Stimulated activated CD8-positive, alpha-beta memory T cell treated with anti-CD3 and anti-CD28 coated beads, Interleukin-12 subunit alpha, Interleukin-12 subunit beta, amount 100 ng/mL, for 4 hours (primary cell): ENCODE measurements at regions not wholly inside any gene's neighbourhood (a gene's known extent, or its start where the extent isn't known, plus 50 kb on each side); places are given as distances from the start of the nearest gene placed in this dataset.
"Not testable (repeated sequence)": the region's sequence is repeated elsewhere in the genome, so short reads cannot be mapped to it uniquely, and the experiment has no call there.

Experiments used
- DNase-seq: peaks from one replicate; pipeline ENCODE4 v3.0.0-alpha.2; 2020; ENCODE audit warnings: low read depth

GRCh38 chr1:193402037-193402436, 215.6 kb upstream of the B3GALT2 start:
- no peak for DNase-seq

DNA sequence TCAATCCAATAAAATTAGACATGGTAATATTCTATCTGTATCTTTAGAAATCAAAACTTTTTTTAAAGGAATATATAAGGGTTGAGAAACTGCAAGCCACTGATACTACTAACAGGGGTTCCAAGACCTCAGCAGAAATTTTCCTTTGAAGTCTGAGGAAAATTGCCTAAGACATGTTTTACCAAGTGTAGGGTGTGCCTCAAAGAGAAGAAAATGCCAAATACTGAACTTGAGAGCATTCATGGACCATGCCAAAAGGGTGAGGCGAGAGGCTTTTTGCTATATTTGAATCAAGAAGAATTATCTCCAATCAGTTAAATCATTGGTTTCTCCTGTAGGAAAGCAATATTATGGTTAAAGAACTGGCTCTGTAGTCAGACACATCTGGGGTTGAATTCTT, 207.9 kb upstream of the B3GALT2 start:
- DNase-seq, result no peak

GRCh38 chr1:193392686-193393085, 206.3 kb upstream of the B3GALT2 start:
- DNase-seq, result no peak

- no peak for DNase-seq
Observed at GRCh38 chr1:193388683-193389082, 202.3 kb upstream of the B3GALT2 start.

- DNase-seq, result no peak
Observed at GRCh38 chr1:193388165-193388564, 201.8 kb upstream of the B3GALT2 start.

DNA sequence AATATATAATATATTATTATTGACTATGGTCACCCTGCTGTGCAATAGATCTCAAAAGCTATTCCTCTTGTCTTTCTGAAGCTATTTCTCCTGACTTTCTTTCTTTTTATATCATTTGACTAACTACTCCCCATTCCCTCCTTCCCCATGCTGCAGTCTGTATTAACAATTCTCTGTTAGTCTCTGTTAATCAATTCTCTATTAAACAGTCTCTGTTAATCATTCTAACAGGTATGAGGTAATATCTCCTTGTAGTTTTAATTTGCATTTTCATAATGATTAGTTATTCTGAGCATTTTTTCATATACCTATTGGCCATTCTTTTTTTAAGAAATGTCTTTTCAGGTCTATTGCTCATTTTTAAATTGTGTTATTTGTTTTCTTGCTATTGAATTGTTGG, 201.0 kb upstream of the B3GALT2 start:
- no peak for DNase-seq

DNA sequence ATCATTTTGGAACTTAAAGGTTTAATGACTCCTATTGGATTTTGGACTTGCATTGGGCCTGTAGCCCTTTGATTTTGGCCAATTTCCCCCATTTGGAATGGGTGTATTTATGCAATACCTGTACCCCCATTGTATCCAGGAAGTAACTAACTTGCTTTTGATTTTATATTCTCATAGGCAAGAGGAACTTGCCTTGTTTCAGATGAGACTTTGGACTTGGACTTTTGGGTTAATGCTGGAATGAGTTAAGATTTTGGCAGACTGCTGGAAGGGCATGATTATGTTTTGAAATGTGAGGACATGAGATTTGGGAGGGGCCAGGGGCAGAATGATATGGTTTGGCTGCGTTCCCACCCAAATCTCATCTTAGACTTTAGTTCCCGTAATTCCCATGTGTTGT, 192.0 kb upstream of the B3GALT2 start:
- not testable (repeated sequence) for DNase-seq

GRCh38 chr1:193377472-193377871, 191.1 kb upstream of the B3GALT2 start:
- DNase-seq, result no peak

DNA sequence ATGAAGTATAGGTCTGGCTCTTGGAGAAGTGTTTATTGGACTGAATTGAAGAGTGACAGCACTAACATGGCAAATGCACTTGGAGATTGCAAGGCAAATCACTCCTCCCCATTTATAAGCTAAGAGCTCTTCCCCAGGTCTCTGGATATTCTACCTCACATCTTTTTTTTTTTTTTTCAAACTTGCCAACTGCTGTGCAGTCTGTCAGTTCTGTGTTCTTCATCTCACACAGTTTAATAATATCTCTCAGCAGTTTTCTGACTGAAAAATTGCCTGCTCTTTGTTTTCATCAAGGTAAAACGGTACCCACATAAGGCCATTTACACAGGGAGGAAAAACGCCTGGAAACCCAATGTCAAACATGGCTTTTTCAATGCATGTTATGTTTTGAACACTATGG, 186.1 kb upstream of the B3GALT2 start:
- DNase-seq, result no peak

DNA sequence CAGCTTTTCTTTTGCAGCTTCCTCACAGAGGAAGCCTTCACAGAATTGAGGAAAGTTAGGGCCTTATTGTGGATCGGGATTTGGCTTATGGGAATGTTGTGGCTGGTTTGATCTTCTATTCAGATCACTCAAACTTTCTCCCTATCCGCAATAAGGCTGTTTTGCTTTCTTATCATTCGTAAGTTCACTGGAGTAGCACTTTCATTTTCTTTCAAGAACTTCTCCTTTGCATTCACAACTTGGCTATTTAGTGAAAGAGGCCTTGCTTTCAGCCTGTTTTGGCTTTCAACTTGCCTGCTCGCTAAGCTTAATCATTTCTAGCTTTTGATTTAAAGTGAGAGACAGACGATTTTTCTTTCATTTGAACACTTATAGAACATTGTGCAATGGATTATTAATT, 181.9 kb upstream of the B3GALT2 start:
- no peak for DNase-seq

GRCh38 chr1:193367863-193368262, 181.4 kb upstream of the B3GALT2 start:
- no peak for DNase-seq

DNA sequence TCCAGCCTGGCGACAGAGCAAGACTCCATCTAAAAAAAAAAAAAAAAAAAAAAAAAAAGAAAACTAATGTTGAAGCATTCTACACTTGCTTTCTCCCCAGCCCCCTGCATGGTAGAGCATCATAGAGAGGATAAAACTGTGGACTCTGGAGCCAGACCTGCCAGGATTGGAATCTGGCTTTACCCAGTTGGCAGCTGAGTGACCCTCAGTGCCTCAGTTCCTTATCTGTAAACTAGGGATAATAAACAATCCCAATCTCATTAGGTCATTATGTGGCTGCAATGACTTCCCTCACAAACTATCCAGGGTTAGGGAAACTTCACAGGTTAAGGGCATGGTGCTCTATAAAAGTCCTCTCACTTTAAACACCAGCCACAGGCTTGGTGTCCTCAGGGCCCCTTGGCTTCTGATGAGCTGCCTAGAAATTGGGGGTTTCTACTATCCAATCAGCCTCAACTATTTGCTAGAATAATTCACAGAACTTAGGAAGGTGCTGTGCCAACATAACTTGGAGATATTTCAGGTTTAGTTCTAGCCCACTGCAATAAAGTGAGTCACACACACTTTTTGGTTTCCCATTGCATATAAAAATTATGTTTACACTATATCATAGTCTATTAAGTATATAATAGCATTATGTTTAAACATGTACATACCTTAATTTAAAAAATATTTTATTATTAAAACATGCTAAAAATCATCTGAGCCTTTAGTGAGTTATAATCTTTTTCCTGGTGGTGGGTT, 180.5 kb upstream of the B3GALT2 start:
- no peak for DNase-seq

- no peak for DNase-seq
Observed at GRCh38 chr1:193365966-193366365, 179.6 kb upstream of the B3GALT2 start.

DNA sequence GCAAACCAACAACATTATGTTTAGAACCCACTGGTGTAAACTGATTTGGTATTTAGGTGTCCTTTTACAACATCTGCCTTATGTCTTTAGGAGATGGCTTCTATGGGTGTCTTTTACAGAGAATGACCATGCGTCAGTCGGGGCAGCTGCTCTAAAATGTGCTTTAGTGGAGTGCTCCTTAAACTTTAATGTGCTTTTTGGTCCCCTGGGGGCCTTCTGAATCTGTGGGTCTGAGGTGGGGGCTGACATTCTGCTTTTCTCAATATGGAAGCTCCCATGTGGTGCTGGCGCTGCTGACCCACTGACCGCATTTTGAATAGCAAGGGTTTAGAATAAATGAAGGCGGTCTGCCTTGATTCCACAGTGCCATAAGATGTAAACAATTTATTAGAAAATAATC, 173.2 kb upstream of the B3GALT2 start:
- no peak for DNase-seq

DNA sequence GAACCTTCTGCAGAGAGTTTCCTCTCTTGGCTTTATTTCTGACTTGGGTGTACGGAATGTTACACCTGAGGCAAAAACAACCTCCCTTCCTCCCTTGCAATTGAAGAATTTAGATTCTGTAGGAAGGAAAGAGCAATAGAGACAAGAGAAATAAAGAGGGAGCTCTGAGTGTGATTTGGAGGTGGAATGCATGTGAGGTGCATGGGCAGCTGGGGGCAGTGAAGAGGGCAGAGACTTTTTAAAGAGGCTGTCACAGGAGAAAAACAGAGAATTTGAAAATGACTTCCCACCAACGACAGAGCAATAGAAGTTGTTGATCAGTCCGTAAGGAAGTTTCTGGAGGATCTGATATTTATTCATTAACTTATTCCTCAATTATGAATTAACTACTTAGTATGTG, 172.0 kb upstream of the B3GALT2 start:
- no peak for DNase-seq

DNA sequence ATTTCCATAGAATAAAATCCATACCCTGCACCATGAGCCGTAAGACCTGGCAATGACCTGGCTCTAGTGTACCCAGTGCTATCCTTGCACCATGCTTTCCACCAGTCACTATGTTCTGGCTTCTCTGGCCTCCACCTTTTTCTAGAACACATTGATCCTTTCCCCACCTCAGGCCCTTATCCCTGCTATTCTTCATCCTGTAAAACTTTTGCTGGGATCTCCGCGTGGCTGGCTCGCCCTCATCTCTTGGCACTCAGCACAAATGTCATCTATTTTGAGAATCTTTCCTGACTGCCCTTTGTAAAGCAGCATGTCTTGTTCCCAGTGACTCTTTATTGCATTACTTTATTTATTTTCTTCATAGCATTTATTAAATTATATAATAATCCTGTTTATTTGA, 169.8 kb upstream of the B3GALT2 start:
- DNase-seq, result no peak

- DNase-seq, result no peak
Observed at GRCh38 chr1:193355626-193356025, 169.2 kb upstream of the B3GALT2 start.

- DNase-seq, result no peak
Observed at GRCh38 chr1:193355178-193355577, 168.8 kb upstream of the B3GALT2 start.

GRCh38 chr1:193348769-193349535, 162.5 kb upstream of the B3GALT2 start:
- no peak for DNase-seq

GRCh38 chr1:193348091-193348768, 161.8 kb upstream of the B3GALT2 start:
- no peak for DNase-seq

GRCh38 chr1:193346085-193346484, 159.7 kb upstream of the B3GALT2 start:
- DNase-seq, result no peak

- no peak for DNase-seq
Observed at GRCh38 chr1:193342811-193343210, 156.4 kb upstream of the B3GALT2 start.

DNA sequence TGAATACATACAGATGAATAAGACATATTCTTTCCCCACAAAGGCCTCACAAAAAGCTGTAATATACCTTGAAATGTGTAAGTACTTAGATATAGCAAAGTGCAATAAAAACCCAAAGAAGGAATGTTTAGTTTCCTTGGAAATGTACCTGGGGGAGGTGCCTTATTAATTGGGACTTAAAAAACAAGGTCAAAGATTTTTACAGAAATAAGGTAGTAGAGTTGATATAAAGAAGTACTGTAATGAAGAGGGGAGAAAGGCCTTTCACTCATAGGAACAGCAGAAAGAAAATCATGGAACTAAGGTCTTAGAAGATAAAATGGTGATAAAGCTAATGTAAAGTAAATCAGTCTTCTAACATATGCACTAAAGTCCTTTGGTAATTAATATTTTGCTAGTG, 153.9 kb upstream of the B3GALT2 start:
- DNase-seq, result no peak
